ENCODE measurements at regions not wholly inside any gene's neighbourhood (a gene's known extent, or its start where the extent isn't known, plus 50 kb on each side); places are given as distances from the start of the nearest gene placed in this dataset.
"Not testable (repeated sequence)": the region's sequence is repeated elsewhere in the genome, so short reads cannot be mapped to it uniquely, and the experiment has no call there.

DNA sequence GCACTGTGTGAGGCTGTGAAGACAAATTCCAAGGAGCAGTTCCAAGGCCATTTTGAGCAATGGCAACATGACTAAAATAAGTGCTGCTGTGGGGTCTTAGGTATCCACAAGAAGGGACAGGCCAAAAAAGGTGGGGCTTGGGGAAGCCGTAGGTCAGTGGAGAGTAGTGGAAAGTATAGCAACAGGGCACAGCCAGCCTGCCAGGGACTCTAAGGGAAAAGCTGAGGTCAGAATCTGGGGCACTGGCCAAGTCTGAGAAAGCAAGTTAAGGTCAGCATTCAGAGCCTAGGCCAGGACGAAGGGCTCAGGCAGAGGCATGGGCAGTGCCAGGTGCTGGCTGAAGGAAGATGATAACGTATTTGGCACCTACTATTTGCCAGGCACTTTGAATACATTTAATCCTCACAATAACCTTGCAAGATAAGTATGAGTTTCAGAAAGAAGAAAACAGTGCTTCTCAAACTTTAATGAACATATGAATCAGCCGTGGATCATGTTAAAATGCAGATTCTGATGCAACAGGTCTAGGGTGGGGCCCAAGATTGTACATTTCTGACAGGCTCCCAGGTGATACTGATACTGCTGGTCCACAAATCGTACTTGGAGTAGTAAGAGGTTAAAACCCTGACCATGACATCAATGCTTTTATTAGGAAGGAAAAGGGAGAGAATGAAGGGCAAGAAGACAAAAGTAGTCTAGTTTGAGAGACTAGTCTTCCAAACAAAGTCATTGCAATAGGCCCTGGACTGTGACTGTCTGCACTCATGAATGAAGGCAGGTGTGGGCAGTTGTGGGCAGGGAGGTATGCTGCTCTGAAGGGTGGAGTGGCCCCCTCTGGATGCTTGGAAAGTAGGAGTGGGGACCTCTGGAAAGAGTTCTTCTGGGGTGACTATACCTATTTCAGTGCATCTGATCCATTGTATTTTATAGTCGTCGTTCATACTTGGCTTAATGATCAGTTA, 106.3 kb upstream of the ANKRD28 start:
- DNase-seq (ENCODE audit: low spot score) = no peak

- no peak for DNase-seq (ENCODE audit: low spot score)
Observed at GRCh38 chr3:15905041-15905440, 107.3 kb upstream of the ANKRD28 start.

GRCh38 chr3:15907403-15907802, 109.6 kb upstream of the ANKRD28 start:
- DNase-seq (ENCODE audit: low spot score) = not testable (repeated sequence)

DNA sequence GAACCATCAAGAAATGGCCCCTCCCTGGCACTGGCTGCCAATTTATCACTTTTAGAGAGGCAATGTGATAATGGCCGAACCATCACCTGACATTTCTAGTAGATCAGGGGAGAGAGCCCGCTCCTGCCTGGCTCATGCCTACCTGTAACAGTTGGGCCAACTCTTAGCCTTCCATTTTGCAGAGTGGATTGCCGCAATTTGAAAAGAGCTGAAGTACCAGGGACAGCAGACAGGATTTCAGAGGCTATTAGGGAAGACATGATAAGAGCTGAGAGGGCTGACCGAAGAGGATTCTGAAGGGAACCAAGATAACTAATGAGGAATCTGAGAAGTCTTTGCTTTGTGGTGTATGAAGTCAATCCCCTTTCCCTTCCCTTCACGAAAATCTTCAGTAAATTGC, 121.2 kb upstream of the ANKRD28 start:
- DNase-seq (ENCODE audit: low spot score) = no peak

DNA sequence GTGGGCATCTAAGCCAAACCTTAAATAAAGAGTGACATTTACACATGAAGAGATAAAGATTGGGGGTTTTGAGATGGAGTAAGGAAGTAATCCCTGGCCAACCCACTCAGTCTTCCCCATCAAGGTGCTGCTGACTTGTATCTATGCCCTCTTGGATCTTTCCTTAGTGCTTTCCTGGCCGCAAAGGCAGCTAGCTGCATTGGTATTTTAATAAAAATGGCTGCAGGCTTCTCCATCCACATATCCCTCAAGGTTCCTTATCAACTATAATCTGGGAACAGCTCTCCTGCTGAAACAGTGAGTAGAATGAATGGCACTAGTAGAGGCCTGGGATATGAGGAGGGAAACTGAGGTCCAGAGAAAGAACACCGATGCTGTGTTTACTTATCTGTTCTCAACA, 122.2 kb upstream of the ANKRD28 start:
- DNase-seq (ENCODE audit: low spot score) = no peak

DNA sequence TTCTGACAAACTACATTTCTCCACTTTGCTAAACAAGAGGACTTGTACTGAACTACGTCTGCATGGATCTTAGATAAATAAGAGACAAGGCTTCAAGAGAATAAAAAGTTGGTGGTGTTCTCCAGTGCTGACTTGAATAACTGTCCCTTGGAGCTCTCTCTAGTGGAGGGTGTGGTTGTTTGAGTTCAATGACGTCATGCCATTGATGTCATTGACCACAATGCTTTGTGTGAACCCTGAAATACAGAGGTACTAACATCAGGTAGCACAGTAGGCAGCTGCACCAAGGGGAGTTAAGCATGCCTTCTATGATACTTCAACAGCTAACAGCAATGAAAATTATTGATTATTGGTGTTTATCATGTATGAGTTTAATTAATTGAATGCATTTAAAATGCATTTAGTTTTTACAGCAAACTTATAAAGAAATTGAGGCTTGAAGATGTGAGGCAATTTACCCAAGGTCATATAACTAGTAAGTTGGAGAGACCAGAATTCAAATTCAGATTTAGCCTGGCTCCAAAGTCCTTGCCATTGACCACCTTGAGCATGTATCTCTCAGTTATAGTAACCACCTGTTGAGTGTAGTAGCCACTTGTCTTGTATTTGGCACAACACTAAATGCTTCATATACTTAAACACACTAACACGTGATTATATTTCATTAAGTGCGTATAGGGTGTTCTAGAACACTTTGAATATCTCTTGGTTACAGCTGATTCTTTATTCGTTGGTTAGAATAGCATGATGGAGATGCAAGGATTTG, 126.0 kb upstream of the ANKRD28 start:
- no peak for DNase-seq (ENCODE audit: low spot score)

DNA sequence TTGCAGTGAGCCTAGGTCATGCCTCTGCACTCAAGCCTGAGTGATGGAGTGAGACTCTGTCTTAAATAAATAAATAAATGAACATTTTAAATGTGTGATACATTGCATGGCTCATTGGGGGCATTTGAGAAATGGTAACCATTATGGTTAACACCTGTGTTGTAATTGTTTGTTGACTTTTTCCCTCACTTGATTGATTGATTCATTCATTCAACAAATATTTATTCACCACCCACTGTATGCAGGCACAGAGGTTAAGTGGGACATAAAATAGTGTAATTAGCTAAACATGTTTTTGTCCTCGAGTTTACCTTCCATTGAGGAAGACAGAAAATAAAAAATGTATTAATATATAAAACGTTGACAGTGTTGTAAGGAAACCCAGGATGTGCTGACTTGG, 127.1 kb upstream of the ANKRD28 start:
- no peak for DNase-seq (ENCODE audit: low spot score)

- no peak for DNase-seq (ENCODE audit: low spot score)
Observed at GRCh38 chr3:15926871-15927270, 129.1 kb upstream of the ANKRD28 start.

- no peak for DNase-seq (ENCODE audit: low spot score)
Observed at GRCh38 chr3:15927969-15928368, 130.2 kb upstream of the ANKRD28 start.

GRCh38 chr3:15929944-15930571, 132.3 kb upstream of the ANKRD28 start:
- DNase-seq (ENCODE audit: low spot score) = no peak

GRCh38 chr3:15932348-15933300, 134.8 kb upstream of the ANKRD28 start:
- DNase-seq (ENCODE audit: low spot score) = no peak

DNA sequence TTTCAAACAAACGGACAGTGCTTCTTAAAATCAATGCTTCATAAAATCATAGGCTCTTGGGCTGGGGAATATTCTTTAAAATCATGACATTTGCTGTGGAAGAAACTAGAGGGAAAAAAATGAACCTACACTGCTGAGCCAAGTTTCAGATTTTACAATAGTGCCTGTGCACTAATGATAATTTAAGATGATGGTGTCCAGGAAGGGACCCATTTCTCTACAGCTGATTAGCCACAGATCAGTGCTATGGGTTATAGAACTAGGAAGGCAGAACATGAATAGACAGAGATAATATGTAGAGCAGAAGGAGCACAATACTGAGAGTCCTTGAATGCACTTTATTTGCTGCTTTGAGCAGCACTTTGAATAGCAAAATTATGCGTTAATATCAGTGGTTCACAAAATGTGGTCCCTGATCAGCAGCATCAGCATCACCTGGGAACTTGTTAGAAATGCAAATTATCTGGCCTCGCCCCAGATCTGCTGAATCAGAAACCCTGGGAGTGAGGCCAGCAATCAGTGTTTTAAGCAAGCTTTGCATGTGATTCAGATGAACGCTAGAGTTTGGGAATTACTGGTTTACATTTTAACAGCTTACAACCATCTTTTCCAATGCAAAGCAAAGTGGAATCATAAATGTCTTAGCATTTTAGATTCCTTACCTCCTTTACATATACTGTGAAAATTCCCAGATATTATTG, 135.8 kb upstream of the ANKRD28 start:
- no peak for DNase-seq (ENCODE audit: low spot score)

DNA sequence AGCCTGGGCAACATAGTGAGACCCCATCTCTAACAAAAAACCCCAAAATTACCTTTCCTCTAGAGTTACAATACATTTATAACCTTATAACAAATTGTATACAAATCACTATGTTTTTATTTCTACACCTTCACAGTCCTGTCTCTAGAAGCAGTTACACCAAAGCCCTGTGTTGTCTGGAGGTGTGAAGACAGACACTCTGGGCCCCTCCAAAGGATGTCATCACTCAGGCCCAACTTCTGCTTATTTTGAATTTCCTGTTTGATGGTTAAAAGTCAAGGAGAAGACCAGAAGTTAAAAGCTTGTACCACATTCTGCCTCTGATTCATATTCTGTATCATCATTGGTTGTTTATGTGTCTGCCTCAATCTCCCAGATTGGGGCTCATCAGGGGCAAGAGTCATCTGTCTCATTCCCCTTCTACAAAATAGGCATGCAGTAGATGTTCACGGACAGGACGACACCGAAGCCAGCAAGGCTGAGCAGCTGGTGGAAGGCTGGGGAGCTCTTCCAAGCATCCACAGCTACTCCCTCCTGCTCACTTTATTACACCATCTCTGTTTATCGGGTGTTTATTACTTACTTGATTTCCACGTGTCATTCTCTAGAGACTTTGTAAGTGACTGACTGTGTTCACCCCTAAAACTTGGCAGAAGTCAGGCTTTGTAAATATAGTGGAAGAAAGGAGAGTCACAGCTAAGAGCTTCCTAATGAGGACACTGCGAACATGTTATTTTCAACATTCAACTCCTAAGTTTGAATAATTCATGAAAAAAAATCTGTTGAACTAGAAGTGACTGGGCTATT, 136.8 kb upstream of the ANKRD28 start:
- DNase-seq (ENCODE audit: low spot score) = no peak

GRCh38 chr3:15936312-15936711, 138.5 kb upstream of the ANKRD28 start:
- no peak for DNase-seq (ENCODE audit: low spot score)

- no peak for DNase-seq (ENCODE audit: low spot score)
Observed at GRCh38 chr3:15940641-15941040, 142.9 kb upstream of the ANKRD28 start.

DNA sequence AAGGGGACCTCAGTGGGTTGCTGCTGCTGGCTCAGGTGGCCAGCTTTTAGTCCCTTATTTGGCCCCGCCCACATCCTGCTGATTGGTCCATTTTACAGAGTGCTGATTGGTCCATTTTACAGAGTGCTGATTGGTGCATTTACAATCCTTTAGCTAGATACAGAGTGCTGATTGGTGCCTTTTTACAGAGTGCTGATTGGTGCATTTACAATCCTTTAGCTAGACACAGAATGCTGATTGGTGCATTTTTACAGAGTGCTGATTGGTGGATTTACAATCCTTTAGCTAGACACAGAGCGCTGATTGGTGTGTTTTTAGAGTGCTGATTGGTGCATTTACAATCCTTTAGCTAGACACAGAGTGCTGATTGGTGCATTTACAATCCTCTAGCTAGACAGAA, 143.7 kb upstream of the ANKRD28 start:
- DNase-seq (ENCODE audit: low spot score) = not testable (repeated sequence)

- DNase-seq (ENCODE audit: low spot score) = no peak
Observed at GRCh38 chr3:15941958-15942357, 144.2 kb upstream of the ANKRD28 start.

DNA sequence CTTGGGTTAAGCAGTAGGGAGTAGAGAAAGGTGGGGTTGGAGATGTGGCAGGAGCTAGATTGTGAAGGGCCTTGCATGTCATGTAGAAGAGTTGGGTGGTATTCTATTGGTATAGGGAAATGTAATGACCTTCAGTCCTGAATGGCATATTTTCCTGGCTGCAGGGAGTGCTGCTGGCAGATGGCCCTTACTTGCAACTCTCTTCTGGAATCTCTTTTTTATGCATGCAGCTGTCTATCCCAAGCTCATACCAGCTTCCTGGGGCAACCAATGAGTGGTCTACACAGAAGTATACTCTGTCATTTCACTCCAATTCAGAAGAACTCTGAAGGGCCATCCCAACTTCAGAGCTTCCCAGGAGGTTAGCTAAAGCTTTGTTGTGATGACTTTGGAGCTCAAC, 144.7 kb upstream of the ANKRD28 start:
- DNase-seq (ENCODE audit: low spot score) = no peak

- DNase-seq (ENCODE audit: low spot score) = no peak
Observed at GRCh38 chr3:15942936-15943335, 145.2 kb upstream of the ANKRD28 start.

DNA sequence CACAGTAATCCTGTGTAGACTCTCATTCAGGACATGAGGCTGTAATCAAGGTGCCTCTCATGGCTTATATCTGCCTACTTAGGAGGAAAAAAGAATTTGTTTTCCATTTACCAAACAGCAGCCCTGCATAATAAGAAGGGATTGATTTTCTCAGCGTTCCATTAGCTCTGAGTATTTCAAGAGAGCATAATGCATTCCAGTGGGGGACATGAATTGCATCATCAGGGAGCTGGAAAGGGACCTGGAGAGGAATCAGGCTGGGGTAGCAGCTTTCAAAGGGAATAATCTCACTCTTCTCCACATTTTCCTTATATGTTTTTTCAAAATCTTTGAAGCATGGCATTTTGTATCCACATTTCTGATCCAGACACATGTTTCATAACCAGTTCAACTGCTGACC, 150.6 kb upstream of the ANKRD28 start:
- DNase-seq (ENCODE audit: low spot score) = no peak

All from CD4-positive, alpha-beta T cell treated with Interleukin-15 for 4 hours (primary cell).